ENCODE measurements at regions not wholly inside any gene's neighbourhood (a gene's known extent, or its start where the extent isn't known, plus 50 kb on each side); places are given as distances from the start of the nearest gene placed in this dataset.

GRCh38 chr4:129352480-129352879 is 256.5 kb downstream of the C4orf33 start:
- Mint-ChIP-seq H3K27me3 (ENCODE audit: insufficient read depth) (0 out of 2 replicates have a peak, but pooled peaks cover under 1% of the 10 kb centered on the region), H3K4me3 (no peak overlapping the region), H3K4me1 (ENCODE audit: low read depth) (no peaks in the 10 kb centered on the region), H3K9me3 (no peaks in the 10 kb centered on the region), H3K36me3 (ENCODE audit: low read depth) (no peaks in the 10 kb centered on the region), H3K27ac (no peak overlapping the region)
- no peak for TF ChIP-seq CTCF (IDR thresholded peaks at IDR 0.05)
- no peak for DNase-seq

- H3K4me3 Mint-ChIP-seq, result no peak overlapping the region
- TF ChIP-seq CTCF (IDR thresholded peaks at IDR 0.05), result no peak
- H3K9me3 Mint-ChIP-seq, result no peaks in the 10 kb centered on the region
- no peaks in the 10 kb centered on the region for H3K36me3 Mint-ChIP-seq (ENCODE audit: low read depth)
- H3K4me1 Mint-ChIP-seq (ENCODE audit: low read depth), result peaks cover 2% of the 10 kb centered on the region; the same call in 1 of the 2 replicates
- no peak overlapping the region for H3K27ac Mint-ChIP-seq
- 0 out of 2 replicates have a peak, but pooled peaks cover 3% of the 10 kb centered on the region for H3K27me3 Mint-ChIP-seq (ENCODE audit: insufficient read depth)
- DNase-seq, result no peak
These were observed 257.5 kb downstream of the C4orf33 start for GRCh38 chr4:129353490-129353889.

- no peaks in the 10 kb centered on the region for H3K9me3 Mint-ChIP-seq
- no peak overlapping the region for H3K4me3 Mint-ChIP-seq
- H3K4me1 Mint-ChIP-seq (ENCODE audit: low read depth), result peaks cover 7% of the 10 kb centered on the region; the same call in 1 of the 2 replicates
- no peak for TF ChIP-seq CTCF (IDR thresholded peaks at IDR 0.05)
- no peak overlapping the region for H3K27ac Mint-ChIP-seq
- H3K36me3 Mint-ChIP-seq (ENCODE audit: low read depth), result no peaks in the 10 kb centered on the region
- peaks cover 6% of the 10 kb centered on the region; the same call in 1 of the 2 replicates for H3K27me3 Mint-ChIP-seq (ENCODE audit: insufficient read depth)
- DNase-seq, result no peak
These were observed 259.1 kb downstream of the C4orf33 start for GRCh38 chr4:129355031-129355430.

- H3K27me3 Mint-ChIP-seq (ENCODE audit: insufficient read depth), result peaks cover 6% of the 10 kb centered on the region; the same call in 1 of the 2 replicates
- no peaks in the 10 kb centered on the region for H3K9me3 Mint-ChIP-seq
These were observed 259.6 kb downstream of the C4orf33 start for GRCh38 chr4:129355516-129355915.

GRCh38 chr4:129358571-129358970 is 262.6 kb downstream of the C4orf33 start:
- Mint-ChIP-seq H3K27ac (no peak overlapping the region), H3K36me3 (ENCODE audit: low read depth) (no peaks in the 10 kb centered on the region), H3K4me3 (no peak overlapping the region), H3K4me1 (ENCODE audit: low read depth) (peaks cover 7% of the 10 kb centered on the region; the same call in 1 of the 2 replicates), H3K27me3 (ENCODE audit: insufficient read depth) (peaks cover 8% of the 10 kb centered on the region), H3K9me3 (no peaks in the 10 kb centered on the region)
- peak; percentile 54 for DNase-seq
- no peak for TF ChIP-seq CTCF (IDR thresholded peaks at IDR 0.05)

More at GRCh38 chr4:129355516-129355915, 259.6 kb downstream of the C4orf33 start:
- Mint-ChIP-seq H3K27ac (no peak overlapping the region), H3K4me1 (ENCODE audit: low read depth) (peaks cover 7% of the 10 kb centered on the region; the same call in 1 of the 2 replicates), H3K36me3 (ENCODE audit: low read depth) (no peaks in the 10 kb centered on the region), H3K4me3 (no peak overlapping the region)
- no peak for TF ChIP-seq CTCF (IDR thresholded peaks at IDR 0.05)
- no peak for DNase-seq

- Mint-ChIP-seq H3K27me3 (ENCODE audit: insufficient read depth) (peaks cover 8% of the 10 kb centered on the region), H3K4me1 (ENCODE audit: low read depth) (peaks cover 7% of the 10 kb centered on the region; the same call in 1 of the 2 replicates), H3K27ac (no peak overlapping the region), H3K9me3 (no peaks in the 10 kb centered on the region), H3K4me3 (no peak overlapping the region), H3K36me3 (ENCODE audit: low read depth) (no peaks in the 10 kb centered on the region)
- no peak for TF ChIP-seq CTCF (IDR thresholded peaks at IDR 0.05)
- DNase-seq, result no peak
These were observed 263.5 kb downstream of the C4orf33 start for GRCh38 chr4:129359461-129359860.
